ENCODE measurements at regions not wholly inside any gene's neighbourhood (a gene's known extent, or its start where the extent isn't known, plus 50 kb on each side); places are given as distances from the start of the nearest gene placed in this dataset.

DNA sequence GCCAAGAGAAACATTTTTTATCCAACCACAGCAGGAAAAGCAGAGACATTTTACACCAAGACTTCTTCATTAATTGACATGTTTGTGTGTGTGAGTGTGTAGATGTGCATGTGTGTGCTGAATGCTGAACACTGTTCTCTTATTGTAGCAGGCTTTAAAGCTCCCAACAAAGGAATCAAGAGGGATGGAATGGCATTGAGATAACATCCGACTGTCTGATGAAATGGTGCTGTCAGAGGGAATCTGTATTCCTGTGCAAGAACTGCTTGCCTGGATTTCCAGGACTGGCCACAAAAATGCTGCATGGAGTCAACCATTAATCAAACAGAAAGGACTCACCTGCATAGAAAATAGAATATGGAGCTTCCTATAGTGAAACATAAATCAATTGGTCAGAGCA, 354.0 kb downstream of the UQCRFS1 start:
- Histone ChIP-seq H3K27ac (ENCODE audit: low read depth, low read length, severe bottlenecking) (no peak overlapping the region), H3K9me3 (ENCODE audit: control insufficient read depth, low read length) (no peaks in the 10 kb centered on the region), H3K4me1 (ENCODE audit: control insufficient read depth, insufficient read depth, low read length, poor library complexity, severe bottlenecking) (no peaks in the 10 kb centered on the region), H3K36me3 (ENCODE audit: control insufficient read depth, insufficient read depth, low read length) (no peaks in the 10 kb centered on the region), H3K4me3 (ENCODE audit: extremely low read depth, insufficient read depth, low read length, poor library complexity, severe bottlenecking) (no peak overlapping the region)
- 83 to 100% methylated on average over 1 of the region's 1 CpG for WGBS, 2 experiments (ENCODE audit: insufficient coverage in 2 of 2)

DNA sequence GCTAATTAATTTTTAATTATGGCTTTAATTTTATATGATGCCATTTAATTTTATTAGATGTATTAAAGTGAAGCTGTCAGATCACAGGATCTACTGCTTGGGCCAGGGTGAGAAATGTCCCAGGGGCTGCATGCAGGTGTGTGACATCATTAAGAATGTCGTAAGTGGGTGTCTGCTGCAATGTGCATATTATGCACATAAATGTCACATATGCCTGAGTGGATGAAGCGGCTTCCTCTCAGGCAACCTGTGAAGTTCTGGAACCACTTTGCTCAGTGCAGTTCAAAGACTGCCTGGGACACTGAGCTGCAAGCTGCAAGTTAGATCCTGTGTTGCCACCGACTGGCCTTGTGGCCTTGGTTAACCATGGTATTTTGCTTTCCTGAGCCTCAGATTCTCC, 355.0 kb downstream of the UQCRFS1 start:
- no peaks in the 10 kb centered on the region for H3K9me3 ChIP-seq (ENCODE audit: control insufficient read depth, low read length)
- 82 to 83% methylated on average over 2 of the region's 3 CpGs for WGBS, 2 experiments (ENCODE audit: insufficient coverage in 2 of 2)
- no peak overlapping the region for H3K27ac ChIP-seq (ENCODE audit: low read depth, low read length, severe bottlenecking)
- no peaks in the 10 kb centered on the region for H3K4me1 ChIP-seq (ENCODE audit: control insufficient read depth, insufficient read depth, low read length, poor library complexity, severe bottlenecking)
- no peak overlapping the region for H3K4me3 ChIP-seq (ENCODE audit: extremely low read depth, insufficient read depth, low read length, poor library complexity, severe bottlenecking)
- no peaks in the 10 kb centered on the region for H3K36me3 ChIP-seq (ENCODE audit: control insufficient read depth, insufficient read depth, low read length)

DNA sequence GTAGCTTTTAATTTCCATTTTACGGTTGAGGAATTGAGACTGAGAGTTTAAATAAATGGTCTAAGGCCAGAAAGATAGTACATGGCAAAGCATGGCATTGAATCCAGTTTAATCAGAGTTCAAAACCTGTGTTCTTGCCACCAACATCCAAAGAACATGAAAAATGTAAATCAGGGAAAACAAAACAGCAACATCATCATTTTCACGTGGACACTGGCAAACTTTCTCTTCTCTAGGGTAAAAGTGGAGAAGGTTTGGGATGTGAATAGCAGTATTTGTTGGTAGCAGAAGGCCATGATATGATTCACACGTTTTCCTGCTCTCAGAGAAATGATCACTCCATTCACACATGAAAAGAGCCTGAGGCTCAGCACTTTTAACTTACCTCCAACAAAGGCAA, 357.7 kb downstream of the UQCRFS1 start:
- Histone ChIP-seq H3K36me3 (ENCODE audit: control insufficient read depth, insufficient read depth, low read length) (no peaks in the 10 kb centered on the region), H3K4me1 (ENCODE audit: control insufficient read depth, insufficient read depth, low read length, poor library complexity, severe bottlenecking) (no peaks in the 10 kb centered on the region), H3K9me3 (ENCODE audit: control insufficient read depth, low read length) (no peaks in the 10 kb centered on the region), H3K4me3 (ENCODE audit: extremely low read depth, insufficient read depth, low read length, poor library complexity, severe bottlenecking) (no peak overlapping the region), H3K27ac (ENCODE audit: low read depth, low read length, severe bottlenecking) (no peak overlapping the region)
- WGBS, 2 experiments (ENCODE audit: insufficient coverage in 2 of 2): 100% methylated on average over 1 of the region's 3 CpGs; no CpG with 5 or more reads in 1 of the 2 experiments

DNA sequence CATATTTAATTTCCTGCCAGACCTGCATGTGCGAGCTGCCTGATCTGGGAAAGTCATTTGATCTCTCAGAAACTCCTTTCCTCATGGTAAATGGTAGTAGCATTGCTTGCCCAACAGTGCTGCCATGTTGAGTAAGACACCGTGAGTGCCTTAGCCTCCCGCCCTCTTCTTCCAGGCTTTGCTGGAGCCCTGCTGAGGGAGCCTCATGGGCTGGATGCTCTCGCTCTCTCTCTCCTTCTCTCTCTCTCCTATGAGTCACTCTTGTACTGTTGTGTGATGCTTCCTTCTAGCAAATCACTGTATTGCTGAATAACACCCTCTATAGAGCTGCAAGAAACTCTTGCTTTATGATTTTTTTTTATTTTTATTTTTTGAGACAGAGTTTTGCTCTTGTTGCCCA, 365.5 kb downstream of the UQCRFS1 start:
- Histone ChIP-seq H3K4me3 (ENCODE audit: extremely low read depth, insufficient read depth, low read length, poor library complexity, severe bottlenecking) (no peak overlapping the region), H3K27ac (ENCODE audit: low read depth, low read length, severe bottlenecking) (no peak overlapping the region), H3K9me3 (ENCODE audit: control insufficient read depth, low read length) (no peaks in the 10 kb centered on the region), H3K4me1 (ENCODE audit: control insufficient read depth, insufficient read depth, low read length, poor library complexity, severe bottlenecking) (no peaks in the 10 kb centered on the region), H3K36me3 (ENCODE audit: control insufficient read depth, insufficient read depth, low read length) (no peaks in the 10 kb centered on the region)
- 80 to 100% methylated on average over 1 to 3 of the region's 4 CpGs for whole genome bisulfite sequencing, 2 experiments (ENCODE audit: insufficient coverage in 2 of 2)

DNA sequence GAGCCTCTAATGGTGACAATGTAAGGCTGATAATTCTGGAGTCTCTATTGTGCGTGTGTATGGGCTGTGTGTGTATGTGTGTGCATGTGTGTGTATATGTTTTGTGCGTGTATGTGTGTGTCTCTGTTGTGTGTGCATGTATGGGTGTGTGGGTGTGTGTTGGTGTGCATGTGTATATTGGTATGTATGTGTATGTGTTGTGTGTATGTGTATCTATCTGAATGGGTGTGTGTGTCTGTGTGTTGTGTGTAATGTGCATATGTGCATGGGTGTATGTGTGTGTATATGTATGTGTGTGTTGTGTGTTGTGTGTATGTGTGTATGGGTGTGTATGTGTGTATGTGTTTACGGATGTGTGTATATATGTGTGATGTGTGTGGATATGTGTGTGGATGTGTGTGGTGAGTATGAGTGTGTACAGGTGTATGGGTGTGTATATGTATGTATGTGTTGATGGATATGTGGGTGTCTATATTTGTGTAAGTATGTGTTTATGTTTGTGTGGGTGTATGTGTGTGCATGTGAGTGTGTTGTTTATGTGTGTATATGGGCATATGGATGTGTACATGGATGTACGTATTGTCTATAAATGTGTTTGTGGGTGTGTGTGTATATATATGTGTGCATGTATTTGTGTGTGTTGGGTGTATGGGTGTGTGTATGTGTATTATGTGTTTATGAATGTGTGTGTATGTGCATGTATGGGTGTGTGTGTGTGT, 366.7 kb downstream of the UQCRFS1 start:
- H3K4me1 ChIP-seq (ENCODE audit: control insufficient read depth, insufficient read depth, low read length, poor library complexity, severe bottlenecking): peaks cover 2% of the 10 kb centered on the region
- no peak overlapping the region for H3K4me3 ChIP-seq (ENCODE audit: extremely low read depth, insufficient read depth, low read length, poor library complexity, severe bottlenecking)
- 83 to 87% methylated on average over 4 of the region's 4 CpGs for WGBS, 2 experiments (ENCODE audit: insufficient coverage in 2 of 2)
- H3K27ac ChIP-seq (ENCODE audit: low read depth, low read length, severe bottlenecking): no peak overlapping the region
- H3K9me3 ChIP-seq (ENCODE audit: control insufficient read depth, low read length): no peaks in the 10 kb centered on the region
- no peaks in the 10 kb centered on the region for H3K36me3 ChIP-seq (ENCODE audit: control insufficient read depth, insufficient read depth, low read length)

DNA sequence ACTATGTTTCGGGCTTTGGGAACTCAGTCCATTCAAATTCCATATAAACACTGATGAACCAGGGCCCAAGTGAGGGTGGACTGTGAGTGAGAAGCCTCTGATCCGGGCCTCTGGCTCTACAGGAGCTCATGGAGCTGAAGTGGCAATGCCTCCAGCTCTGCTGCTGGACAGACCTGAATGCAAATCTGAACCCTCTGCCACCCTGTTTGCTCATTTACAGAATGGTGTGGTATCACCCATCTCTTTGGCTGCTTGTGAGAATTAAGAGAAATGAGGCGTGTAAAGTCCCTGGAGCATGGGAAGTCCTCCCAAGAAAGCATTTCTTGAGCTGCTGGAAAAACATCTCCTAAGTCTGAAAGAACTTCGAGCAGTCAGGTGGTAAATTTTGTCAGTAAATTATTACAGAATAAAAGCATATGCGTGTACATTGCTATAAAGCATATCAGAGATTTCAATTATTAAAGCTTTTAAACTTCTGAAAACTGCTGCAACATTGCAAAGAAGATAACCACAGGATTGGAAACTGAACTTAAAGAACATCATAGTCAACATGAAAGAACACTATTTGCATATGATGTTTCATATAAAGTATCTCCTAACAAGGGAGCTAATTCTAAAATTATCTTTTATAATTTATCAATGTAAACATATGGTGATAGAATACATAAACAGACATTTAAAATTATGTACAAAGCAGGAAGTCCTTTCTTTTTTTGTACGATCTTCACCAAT, 369.0 kb downstream of the UQCRFS1 start:
- WGBS, 2 experiments (ENCODE audit: insufficient coverage in 2 of 2): 80 to 83% methylated on average over 1 to 4 of the region's 6 CpGs
- H3K36me3 ChIP-seq (ENCODE audit: control insufficient read depth, insufficient read depth, low read length): no peaks in the 10 kb centered on the region
- H3K4me1 ChIP-seq (ENCODE audit: control insufficient read depth, insufficient read depth, low read length, poor library complexity, severe bottlenecking): peaks cover 3% of the 10 kb centered on the region
- H3K9me3 ChIP-seq (ENCODE audit: control insufficient read depth, low read length): no peaks in the 10 kb centered on the region
- H3K27ac ChIP-seq (ENCODE audit: low read depth, low read length, severe bottlenecking): no peak overlapping the region
- no peak overlapping the region for H3K4me3 ChIP-seq (ENCODE audit: extremely low read depth, insufficient read depth, low read length, poor library complexity, severe bottlenecking)

DNA sequence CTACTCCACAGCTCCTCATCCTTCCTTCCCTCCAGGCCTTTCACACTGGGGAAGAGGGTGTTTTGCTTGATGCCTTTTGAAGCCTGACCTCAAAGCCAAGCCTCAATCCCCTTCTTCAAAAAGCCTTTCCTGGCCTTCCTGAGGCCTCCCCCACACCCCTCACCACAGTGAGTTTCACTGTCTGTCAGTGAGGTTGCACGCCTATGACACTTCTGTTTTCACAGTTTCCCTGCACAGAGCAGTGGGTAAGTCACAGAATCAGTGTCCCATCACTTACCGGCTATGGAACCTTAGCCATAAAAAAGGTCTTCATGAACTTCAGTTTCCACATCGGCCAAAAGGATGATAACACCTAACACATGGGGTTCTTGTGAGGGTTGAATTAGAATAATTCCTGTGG, 371.4 kb downstream of the UQCRFS1 start:
- no peaks in the 10 kb centered on the region for H3K36me3 ChIP-seq (ENCODE audit: control insufficient read depth, insufficient read depth, low read length)
- 88 to 93% methylated on average over 2 of the region's 3 CpGs for WGBS, 2 experiments (ENCODE audit: insufficient coverage in 2 of 2)

DNA sequence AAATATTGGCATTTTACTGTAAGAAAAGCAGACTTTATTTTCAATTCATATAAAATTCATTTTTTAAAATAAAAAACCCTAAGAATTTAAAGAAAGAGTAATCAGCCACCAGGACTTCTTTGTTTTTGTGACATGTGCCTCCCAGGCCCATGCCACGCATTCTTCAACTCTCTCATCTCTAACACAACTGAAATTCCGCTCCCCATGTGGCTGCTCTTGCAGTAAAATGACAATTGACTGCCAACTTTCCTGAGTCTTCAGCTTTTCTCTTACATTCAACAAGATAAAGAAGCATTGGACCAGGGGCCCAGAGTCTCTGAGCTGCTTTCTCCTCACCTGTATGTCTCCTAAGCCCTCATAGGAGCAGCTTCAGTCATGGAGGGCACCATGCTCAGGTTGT, 372.1 kb downstream of the UQCRFS1 start:
- Histone ChIP-seq H3K4me3 (ENCODE audit: extremely low read depth, insufficient read depth, low read length, poor library complexity, severe bottlenecking) (no peak overlapping the region), H3K9me3 (ENCODE audit: control insufficient read depth, low read length) (no peaks in the 10 kb centered on the region), H3K27ac (ENCODE audit: low read depth, low read length, severe bottlenecking) (no peak overlapping the region), H3K36me3 (ENCODE audit: control insufficient read depth, insufficient read depth, low read length) (no peaks in the 10 kb centered on the region), H3K4me1 (ENCODE audit: control insufficient read depth, insufficient read depth, low read length, poor library complexity, severe bottlenecking) (peaks cover 3% of the 10 kb centered on the region)
- 82 to 100% methylated on average over 1 to 2 of the region's 2 CpGs for WGBS, 2 experiments (ENCODE audit: insufficient coverage in 2 of 2)

More for the DNA sequence above, 371.4 kb downstream of the UQCRFS1 start:
- Histone ChIP-seq H3K4me1 (ENCODE audit: control insufficient read depth, insufficient read depth, low read length, poor library complexity, severe bottlenecking) (peaks cover 3% of the 10 kb centered on the region), H3K4me3 (ENCODE audit: extremely low read depth, insufficient read depth, low read length, poor library complexity, severe bottlenecking) (no peak overlapping the region), H3K27ac (ENCODE audit: low read depth, low read length, severe bottlenecking) (no peak overlapping the region), H3K9me3 (ENCODE audit: control insufficient read depth, low read length) (no peaks in the 10 kb centered on the region)

DNA sequence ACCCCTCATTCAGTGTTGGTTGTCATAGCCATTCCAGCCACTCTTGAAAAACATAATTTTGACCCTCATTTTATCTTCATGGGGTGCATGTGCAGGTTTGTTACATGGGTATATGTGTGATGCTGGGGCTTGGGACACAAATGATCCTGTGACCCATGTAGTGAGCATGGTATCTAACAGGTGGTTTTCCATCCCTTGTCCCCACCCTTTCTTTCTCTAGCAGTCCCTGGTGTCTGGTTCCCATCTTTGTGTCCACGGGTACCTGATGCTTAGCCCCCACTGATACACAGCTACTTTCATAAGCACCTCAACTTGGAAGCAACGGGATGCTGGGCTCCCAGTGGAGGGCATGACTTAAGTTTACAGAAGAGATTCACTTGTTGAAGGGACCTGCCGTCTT, 373.5 kb downstream of the UQCRFS1 start:
- Histone ChIP-seq H3K9me3 (ENCODE audit: control insufficient read depth, low read length) (no peaks in the 10 kb centered on the region), H3K27ac (ENCODE audit: low read depth, low read length, severe bottlenecking) (no peak overlapping the region), H3K4me3 (ENCODE audit: extremely low read depth, insufficient read depth, low read length, poor library complexity, severe bottlenecking) (no peak overlapping the region), H3K4me1 (ENCODE audit: control insufficient read depth, insufficient read depth, low read length, poor library complexity, severe bottlenecking) (peaks cover 3% of the 10 kb centered on the region), H3K36me3 (ENCODE audit: control insufficient read depth, insufficient read depth, low read length) (no peaks in the 10 kb centered on the region)
- 88 to 89% methylated on average over 2 of the region's 3 CpGs for WGBS, 2 experiments (ENCODE audit: insufficient coverage in 2 of 2)

DNA sequence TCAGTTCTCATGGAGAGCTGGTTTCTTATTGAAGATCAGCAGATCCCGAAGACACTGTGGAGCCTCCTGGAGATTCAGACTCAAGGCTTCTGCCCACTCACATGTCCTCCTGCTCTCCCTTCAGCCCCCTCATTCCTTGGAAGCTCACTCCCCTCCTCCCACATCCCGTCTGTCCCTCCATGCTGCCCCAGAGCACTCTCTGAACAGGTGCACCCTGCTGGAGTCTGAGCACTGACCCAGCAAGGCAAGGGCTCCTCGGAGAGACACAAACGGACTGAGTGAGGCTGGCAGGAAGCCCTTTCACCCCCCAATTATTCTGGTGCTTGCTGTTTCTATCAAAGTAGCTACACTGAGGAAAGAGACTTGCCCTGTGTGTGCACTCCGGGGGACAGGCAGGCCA, 374.0 kb downstream of the UQCRFS1 start:
- no peak overlapping the region for H3K4me3 ChIP-seq (ENCODE audit: extremely low read depth, insufficient read depth, low read length, poor library complexity, severe bottlenecking)
- 61 to 74% methylated on average over 4 of the region's 5 CpGs for WGBS, 2 experiments (ENCODE audit: insufficient coverage in 2 of 2)
- H3K4me1 ChIP-seq (ENCODE audit: control insufficient read depth, insufficient read depth, low read length, poor library complexity, severe bottlenecking): peaks cover 3% of the 10 kb centered on the region
- H3K9me3 ChIP-seq (ENCODE audit: control insufficient read depth, low read length): no peaks in the 10 kb centered on the region
- no peaks in the 10 kb centered on the region for H3K36me3 ChIP-seq (ENCODE audit: control insufficient read depth, insufficient read depth, low read length)
- no peak overlapping the region for H3K27ac ChIP-seq (ENCODE audit: low read depth, low read length, severe bottlenecking)

DNA sequence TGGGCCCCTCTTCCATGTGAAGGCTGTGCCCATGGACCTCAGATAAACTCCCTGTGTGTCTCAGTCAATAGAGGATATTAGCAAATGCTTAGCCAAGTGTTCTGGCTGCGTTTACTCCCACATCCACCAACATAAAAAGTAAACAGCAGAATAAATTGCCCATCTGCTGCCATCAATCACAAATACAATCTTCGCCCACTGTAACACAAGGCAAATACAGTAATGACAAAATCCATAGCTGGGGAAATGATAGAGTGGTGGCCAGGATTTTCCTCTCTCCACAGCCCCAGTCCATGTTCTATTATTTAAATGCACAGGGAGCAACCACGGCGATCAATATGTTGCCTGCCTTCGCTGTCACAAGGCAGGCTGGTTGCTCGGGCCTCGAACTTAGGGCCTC, 376.5 kb downstream of the UQCRFS1 start:
- H3K4me1 ChIP-seq (ENCODE audit: control insufficient read depth, insufficient read depth, low read length, poor library complexity, severe bottlenecking): peaks cover 3% of the 10 kb centered on the region
- WGBS, 2 experiments (ENCODE audit: insufficient coverage in 2 of 2): 88 to 96% methylated on average over 5 to 7 of the region's 7 CpGs
- H3K36me3 ChIP-seq (ENCODE audit: control insufficient read depth, insufficient read depth, low read length): no peaks in the 10 kb centered on the region
- no peaks in the 10 kb centered on the region for H3K9me3 ChIP-seq (ENCODE audit: control insufficient read depth, low read length)
- H3K4me3 ChIP-seq (ENCODE audit: extremely low read depth, insufficient read depth, low read length, poor library complexity, severe bottlenecking): no peak overlapping the region
- no peak overlapping the region for H3K27ac ChIP-seq (ENCODE audit: low read depth, low read length, severe bottlenecking)

Measured in mesodermal cell (in vitro differentiated cells).